ENCODE measurements at regions not wholly inside any gene's neighbourhood (a gene's known extent, or its start where the extent isn't known, plus 50 kb on each side); places are given as distances from the start of the nearest gene placed in this dataset.
"Not testable (repeated sequence)": the region's sequence is repeated elsewhere in the genome, so short reads cannot be mapped to it uniquely, and the experiment has no call there.

- Mint-ChIP-seq H3K4me3 (no peak overlapping the region), H3K9me3 (ENCODE audit: low read depth) (no peaks in the 10 kb centered on the region), H3K4me1 (no peaks in the 10 kb centered on the region), H3K36me3 (no peaks in the 10 kb centered on the region), H3K27me3 (no peaks in the 10 kb centered on the region), H3K27ac (no peak overlapping the region)
- CTCF ChIA-PET = no interaction called here
- ATAC-seq (no peak), DNase-seq (no peak)
Observed at GRCh38 chr19:30286378-30286777, 85.8 kb upstream of the ZNF536 start.

GRCh38 chr19:30287259-30287658 lies 84.9 kb upstream of the ZNF536 start:
- no peak for DNase-seq
- CTCF ChIA-PET = no interaction called here
- H3K27ac Mint-ChIP-seq = no peak overlapping the region
- H3K36me3 Mint-ChIP-seq = no peaks in the 10 kb centered on the region
- H3K9me3 Mint-ChIP-seq (ENCODE audit: low read depth) = no peaks in the 10 kb centered on the region
- no peaks in the 10 kb centered on the region for H3K4me1 Mint-ChIP-seq
- no peak overlapping the region for H3K4me3 Mint-ChIP-seq
- H3K27me3 Mint-ChIP-seq = no peaks in the 10 kb centered on the region
- ATAC-seq = no peak

- no peak overlapping the region for H3K27ac Mint-ChIP-seq
- no peaks in the 10 kb centered on the region for H3K27me3 Mint-ChIP-seq
- CTCF ChIA-PET = no interaction called here
- ATAC-seq (no peak), DNase-seq (no peak)
- no peaks in the 10 kb centered on the region for H3K4me1 Mint-ChIP-seq
- no peaks in the 10 kb centered on the region for H3K36me3 Mint-ChIP-seq
- no peak overlapping the region for H3K4me3 Mint-ChIP-seq
- H3K9me3 Mint-ChIP-seq (ENCODE audit: low read depth) = no peaks in the 10 kb centered on the region
Observed at GRCh38 chr19:30287973-30288372, 84.2 kb upstream of the ZNF536 start.

- no peak overlapping the region for H3K4me3 Mint-ChIP-seq
- H3K27me3 Mint-ChIP-seq = no peaks in the 10 kb centered on the region
- CTCF ChIA-PET = no interaction called here
- no peak overlapping the region for H3K27ac Mint-ChIP-seq
- DNase-seq (no peak), ATAC-seq (no peak)
- no peaks in the 10 kb centered on the region for H3K36me3 Mint-ChIP-seq
- H3K9me3 Mint-ChIP-seq (ENCODE audit: low read depth) = no peaks in the 10 kb centered on the region
- H3K4me1 Mint-ChIP-seq = no peaks in the 10 kb centered on the region
Observed at GRCh38 chr19:30288911-30289310, 83.3 kb upstream of the ZNF536 start.

GRCh38 chr19:30289336-30289735 lies 82.8 kb upstream of the ZNF536 start:
- ATAC-seq (no peak), DNase-seq (no peak)
- Mint-ChIP-seq H3K27me3 (no peaks in the 10 kb centered on the region), H3K4me1 (no peaks in the 10 kb centered on the region), H3K9me3 (ENCODE audit: low read depth) (no peaks in the 10 kb centered on the region), H3K27ac (no peak overlapping the region), H3K36me3 (no peaks in the 10 kb centered on the region), H3K4me3 (no peak overlapping the region)
- CTCF ChIA-PET = no interaction called here

GRCh38 chr19:30290805-30291204 lies 81.4 kb upstream of the ZNF536 start:
- H3K4me3 Mint-ChIP-seq; H3K9me3 Mint-ChIP-seq (ENCODE audit: low read depth); H3K4me1 Mint-ChIP-seq; H3K36me3 Mint-ChIP-seq; ATAC-seq; H3K27ac Mint-ChIP-seq; H3K27me3 Mint-ChIP-seq; DNase-seq; CTCF ChIA-PET: not testable (repeated sequence)

GRCh38 chr19:30293051-30293785 lies 79.0 kb upstream of the ZNF536 start:
- Mint-ChIP-seq H3K36me3 (no peaks in the 10 kb centered on the region), H3K4me3 (no peak overlapping the region), H3K27ac (no peak overlapping the region), H3K9me3 (ENCODE audit: low read depth) (no peaks in the 10 kb centered on the region), H3K4me1 (no peaks in the 10 kb centered on the region), H3K27me3 (no peaks in the 10 kb centered on the region)
- DNase-seq = no peak
- ATAC-seq = no peak
- CTCF ChIA-PET = no interaction called here

- H3K27ac Mint-ChIP-seq = no peak overlapping the region
- CTCF ChIA-PET = no interaction called here
- no peaks in the 10 kb centered on the region for H3K36me3 Mint-ChIP-seq
Observed at GRCh38 chr19:30297969-30298368, 74.2 kb upstream of the ZNF536 start.

GRCh38 chr19:30303131-30303654 lies 69.0 kb upstream of the ZNF536 start:
- no peak for ATAC-seq
- H3K9me3 Mint-ChIP-seq (ENCODE audit: low read depth) = no peaks in the 10 kb centered on the region
- H3K4me1 Mint-ChIP-seq = no peaks in the 10 kb centered on the region
- H3K27me3 Mint-ChIP-seq = no peaks in the 10 kb centered on the region
- DNase-seq = no peak
- no peak overlapping the region for H3K4me3 Mint-ChIP-seq
- H3K36me3 Mint-ChIP-seq = no peaks in the 10 kb centered on the region
- CTCF ChIA-PET = no interaction called here
- no peak overlapping the region for H3K27ac Mint-ChIP-seq

More at GRCh38 chr19:30297969-30298368, 74.2 kb upstream of the ZNF536 start:
- H3K4me3 Mint-ChIP-seq = no peak overlapping the region
- no peaks in the 10 kb centered on the region for H3K9me3 Mint-ChIP-seq (ENCODE audit: low read depth)
- H3K4me1 Mint-ChIP-seq = no peaks in the 10 kb centered on the region
- no peak for ATAC-seq
- DNase-seq = no peak
- no peaks in the 10 kb centered on the region for H3K27me3 Mint-ChIP-seq

- Mint-ChIP-seq H3K36me3 (no peaks in the 10 kb centered on the region), H3K9me3 (ENCODE audit: low read depth) (peaks cover 3% of the 10 kb centered on the region), H3K27ac (no peak overlapping the region), H3K4me3 (no peak overlapping the region), H3K4me1 (no peaks in the 10 kb centered on the region), H3K27me3 (no peaks in the 10 kb centered on the region)
- no peak for DNase-seq
- CTCF ChIA-PET = no interaction called here
- ATAC-seq = no peak
Observed at GRCh38 chr19:30304540-30304939, 67.6 kb upstream of the ZNF536 start.

- no peak overlapping the region for H3K4me3 Mint-ChIP-seq
Observed at GRCh38 chr19:30305346-30306060, 66.7 kb upstream of the ZNF536 start.

GRCh38 chr19:30307191-30307974 lies 64.8 kb upstream of the ZNF536 start:
- CTCF ChIA-PET = interaction anchor here (0.6 kb wide), 1 partner anchor 525 kb away, joined by 3 read pairs; no protein-coding TSS in a partner anchor
- Mint-ChIP-seq H3K9me3 (ENCODE audit: low read depth) (peaks cover 3% of the 10 kb centered on the region), H3K4me3 (no peak overlapping the region), H3K4me1 (no peaks in the 10 kb centered on the region), H3K27me3 (no peaks in the 10 kb centered on the region), H3K27ac (no peak overlapping the region), H3K36me3 (no peaks in the 10 kb centered on the region)
- no peak for ATAC-seq
- no peak for DNase-seq

More at GRCh38 chr19:30305346-30306060, 66.7 kb upstream of the ZNF536 start:
- DNase-seq (no peak), ATAC-seq (no peak)
- H3K4me1 Mint-ChIP-seq = no peaks in the 10 kb centered on the region
- H3K36me3 Mint-ChIP-seq = no peaks in the 10 kb centered on the region
- peaks cover 3% of the 10 kb centered on the region for H3K9me3 Mint-ChIP-seq (ENCODE audit: low read depth)
- no peak overlapping the region for H3K27ac Mint-ChIP-seq
- no peaks in the 10 kb centered on the region for H3K27me3 Mint-ChIP-seq
- CTCF ChIA-PET = no interaction called here

- H3K9me3 Mint-ChIP-seq (ENCODE audit: low read depth) = peaks cover 3% of the 10 kb centered on the region
- DNase-seq (no peak), ATAC-seq (no peak)
- H3K4me3 Mint-ChIP-seq = no peak overlapping the region
- CTCF ChIA-PET = no interaction called here
- H3K4me1 Mint-ChIP-seq = no peaks in the 10 kb centered on the region
- H3K27ac Mint-ChIP-seq = no peak overlapping the region
- H3K27me3 Mint-ChIP-seq = no peaks in the 10 kb centered on the region
- no peaks in the 10 kb centered on the region for H3K36me3 Mint-ChIP-seq
Observed at GRCh38 chr19:30309176-30309575, 63.0 kb upstream of the ZNF536 start.
